OCI-LY1 (cell line): ENCODE measurements at regions not wholly inside any gene's neighbourhood (a gene's known extent, or its start where the extent isn't known, plus 50 kb on each side); places are given as distances from the start of the nearest gene placed in this dataset.
"Not testable (repeated sequence)": the region's sequence is repeated elsewhere in the genome, so short reads cannot be mapped to it uniquely, and the experiment has no call there.

Experiments used
- CTCF ChIP-seq: fragments of 200-600 bp; sonication (generic), shearing (Covaris generic); IDR thresholded peaks from 2 replicates; pipeline ENCODE4 v1.5.1; 2017; ENCODE audit warnings: mild to moderate bottlenecking, antibody characterized with exemption, low read length, moderate library complexity, mixed read lengths
- EZH2 ChIP-seq: fragments of 200-600 bp; sonication (generic), shearing (Covaris generic); IDR thresholded peaks from 2 replicates; pipeline ENCODE4 v1.8.0; 2017; ENCODE audit warnings: borderline replicate concordance, mixed run types, mild to moderate bottlenecking, antibody characterized with exemption, low read length, moderate library complexity, mixed read lengths

DNA sequence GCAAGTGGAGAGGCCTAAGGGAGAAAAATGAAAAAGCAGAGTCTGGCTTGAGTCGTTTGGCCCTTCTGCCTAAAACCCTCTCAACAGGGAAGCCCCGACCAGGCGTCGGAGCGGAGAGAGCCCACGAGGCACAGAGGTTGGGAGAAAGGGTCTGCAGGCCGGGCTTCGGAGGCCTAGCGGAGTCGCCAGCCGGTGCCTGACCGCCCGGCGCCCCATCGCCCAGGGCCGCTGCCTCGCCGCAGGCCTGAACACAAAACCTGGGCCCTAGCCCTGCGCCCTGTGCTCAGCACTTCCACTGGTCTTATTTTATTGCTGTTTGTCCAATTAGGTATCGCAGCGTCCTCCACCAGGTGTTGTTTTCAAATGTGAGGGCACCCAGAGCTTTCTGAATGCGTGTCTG lies 970.0 kb upstream of the DEFB115 start:
- not testable (repeated sequence) for TF ChIP-seq CTCF, EZH2
